HEK293 (cell line): ENCODE measurements at regions not wholly inside any gene's neighbourhood (a gene's known extent, or its start where the extent isn't known, plus 50 kb on each side); places are given as distances from the start of the nearest gene placed in this dataset.
A peak's percentile ranks its signal among the peaks of the same experiment; 100 is the strongest.

Experiments
- HOXD13 ChIP-seq: sonication (generic); formaldehyde crosslinking; IDR thresholded peaks from 2 replicates; pipeline ENCODE4 v1.8.0; 2022; ENCODE audit warnings: missing genetic modification reagents, borderline replicate concordance
- PRDM10 ChIP-seq: fragments of 450-650 bp; formaldehyde crosslinking; IDR thresholded peaks from 2 replicates; pipeline ENCODE4 v1.5.1; 2016; ENCODE audit warnings: missing biosample characterization, missing genetic modification characterization
- ZBTB7A ChIP-seq: fragments of 450-650 bp; formaldehyde crosslinking; IDR thresholded peaks from 2 replicates; pipeline ENCODE4 v1.5.1; 2016; ENCODE audit warnings: low read depth, missing biosample characterization, missing genetic modification characterization
- ZNF701 ChIP-seq: fragments of 450-650 bp; formaldehyde crosslinking; IDR thresholded peaks from 2 replicates; pipeline ENCODE4 v1.5.1; 2016; ENCODE audit warnings: missing biosample characterization, missing genetic modification characterization
- TF ChIP-seq, protein P1 (sequence below): fragments of 450-650 bp; formaldehyde crosslinking; IDR thresholded peaks from 2 replicates; pipeline ENCODE4 v1.5.1; 2016; ENCODE audit warnings: missing biosample characterization, missing genetic modification characterization
- TF ChIP-seq, protein P2 (sequence below): fragments of 450-650 bp; formaldehyde crosslinking; IDR thresholded peaks from 2 replicates; pipeline ENCODE4 v1.5.1; 2017; ENCODE audit warnings: missing biosample characterization, missing genetic modification characterization

DNA sequence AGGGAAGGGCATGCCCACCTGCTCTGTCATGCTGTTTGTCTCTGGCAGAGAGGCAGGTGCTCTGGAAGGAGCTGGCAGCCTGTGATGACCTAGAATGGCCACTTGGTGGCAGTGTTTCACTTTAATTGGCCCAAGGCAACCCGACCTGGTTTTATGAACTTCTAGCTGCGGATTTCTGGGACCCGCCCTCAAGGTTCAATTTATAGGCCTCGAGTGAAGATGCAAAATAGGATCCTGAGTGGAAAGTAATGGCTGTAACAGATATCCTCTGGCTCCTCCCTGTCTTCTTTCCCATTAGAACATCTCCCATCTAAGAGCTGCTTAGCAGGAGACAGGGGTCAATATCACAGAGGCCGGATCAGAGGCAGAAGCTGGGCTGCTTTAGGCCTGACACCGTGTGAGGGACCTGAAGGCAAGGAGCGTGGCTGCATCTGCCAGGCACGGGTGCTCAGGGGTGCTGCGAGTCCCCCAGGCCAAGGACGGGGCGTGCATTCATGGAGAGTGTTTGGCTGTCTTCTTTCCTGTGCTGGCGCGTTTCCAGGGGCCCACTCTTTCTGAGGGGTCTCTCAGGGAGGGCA is 56.7 kb upstream of the SLC28A3 start:
- TF ChIP-seq, protein P1, sequence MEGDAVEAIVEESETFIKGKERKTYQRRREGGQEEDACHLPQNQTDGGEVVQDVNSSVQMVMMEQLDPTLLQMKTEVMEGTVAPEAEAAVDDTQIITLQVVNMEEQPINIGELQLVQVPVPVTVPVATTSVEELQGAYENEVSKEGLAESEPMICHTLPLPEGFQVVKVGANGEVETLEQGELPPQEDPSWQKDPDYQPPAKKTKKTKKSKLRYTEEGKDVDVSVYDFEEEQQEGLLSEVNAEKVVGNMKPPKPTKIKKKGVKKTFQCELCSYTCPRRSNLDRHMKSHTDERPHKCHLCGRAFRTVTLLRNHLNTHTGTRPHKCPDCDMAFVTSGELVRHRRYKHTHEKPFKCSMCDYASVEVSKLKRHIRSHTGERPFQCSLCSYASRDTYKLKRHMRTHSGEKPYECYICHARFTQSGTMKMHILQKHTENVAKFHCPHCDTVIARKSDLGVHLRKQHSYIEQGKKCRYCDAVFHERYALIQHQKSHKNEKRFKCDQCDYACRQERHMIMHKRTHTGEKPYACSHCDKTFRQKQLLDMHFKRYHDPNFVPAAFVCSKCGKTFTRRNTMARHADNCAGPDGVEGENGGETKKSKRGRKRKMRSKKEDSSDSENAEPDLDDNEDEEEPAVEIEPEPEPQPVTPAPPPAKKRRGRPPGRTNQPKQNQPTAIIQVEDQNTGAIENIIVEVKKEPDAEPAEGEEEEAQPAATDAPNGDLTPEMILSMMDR (tag by site-specific recombination), result 0 out of 2 replicates have a peak, but pooled peaks have one; percentile 15
- TF ChIP-seq, protein P2, sequence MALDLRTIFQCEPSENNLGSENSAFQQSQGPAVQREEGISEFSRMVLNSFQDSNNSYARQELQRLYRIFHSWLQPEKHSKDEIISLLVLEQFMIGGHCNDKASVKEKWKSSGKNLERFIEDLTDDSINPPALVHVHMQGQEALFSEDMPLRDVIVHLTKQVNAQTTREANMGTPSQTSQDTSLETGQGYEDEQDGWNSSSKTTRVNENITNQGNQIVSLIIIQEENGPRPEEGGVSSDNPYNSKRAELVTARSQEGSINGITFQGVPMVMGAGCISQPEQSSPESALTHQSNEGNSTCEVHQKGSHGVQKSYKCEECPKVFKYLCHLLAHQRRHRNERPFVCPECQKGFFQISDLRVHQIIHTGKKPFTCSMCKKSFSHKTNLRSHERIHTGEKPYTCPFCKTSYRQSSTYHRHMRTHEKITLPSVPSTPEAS, result no peak
- TF ChIP-seq ZNF701 (no peak), PRDM10 (tag by site-specific recombination) (no peak), ZBTB7A (tag by site-specific recombination) (no peak), HOXD13 (CRISPR knock-in tag) (no peak)
